GM23338 (cell line): ENCODE measurements at regions not wholly inside any gene's neighbourhood (a gene's known extent, or its start where the extent isn't known, plus 50 kb on each side); places are given as distances from the start of the nearest gene placed in this dataset.
A peak's percentile ranks its signal among the peaks of the same experiment; 100 is the strongest.

Experiments
- ATAC-seq: fragments of 200-7000 bp; cut with Tn5 transposase; 3 replicates; pipeline ENCODE4 v1.9.1; 2020
- DNase-seq: peaks from one replicate; pipeline ENCODE4 v3.0.0-alpha.2; 2015; ENCODE audit warnings: low spot score
- H2AFZ ChIP-seq: fragments of 200-600 bp; sonication (generic); 2 replicates; pipeline ENCODE4 v1.8.0; 2016; ENCODE audit warnings: antibody characterized with exemption, mild to moderate bottlenecking, moderate library complexity
- H3F3A ChIP-seq: fragments of 200-600 bp; sonication (generic); replicated peaks from 2 replicates; pipeline ENCODE4 v1.8.0; 2017; ENCODE audit warnings: antibody characterized with exemption, mixed run types, low read depth
- H3K27ac ChIP-seq: fragments of 200-600 bp; sonication (generic); 2 replicates; pipeline ENCODE4 v1.6.1; 2016; ENCODE audit warnings: low read depth
- H3K27me3 ChIP-seq: fragments of 200-600 bp; sonication (generic); 2 replicates; pipeline ENCODE4 v1.8.0; 2016; ENCODE audit warnings: mild to moderate bottlenecking, mixed run types, moderate library complexity; ENCODE audit not compliant: insufficient read depth
- H3K36me3 ChIP-seq: fragments of 200-600 bp; sonication (generic); 2 replicates; pipeline ENCODE4 v1.8.0; 2016; ENCODE audit warnings: mild to moderate bottlenecking; ENCODE audit not compliant: insufficient read depth
- H3K4me1 ChIP-seq: fragments of 200-600 bp; sonication (generic); 2 replicates; pipeline ENCODE4 v1.8.0; 2016; ENCODE audit warnings: mild to moderate bottlenecking, moderate library complexity; ENCODE audit not compliant: insufficient read depth
- H3K4me2 ChIP-seq: fragments of 200-600 bp; sonication (generic); 2 replicates; pipeline ENCODE4 v1.7.1; 2017; ENCODE audit warnings: mixed run types
- H3K4me3 ChIP-seq: fragments of 200-600 bp; sonication (generic); 2 replicates; pipeline ENCODE4 v1.6.1; 2016; ENCODE audit warnings: mixed run types
- H3K79me2 ChIP-seq: fragments of 200-600 bp; sonication (generic); replicated peaks from 2 replicates; pipeline ENCODE4 v1.8.0; 2017; ENCODE audit warnings: mild to moderate bottlenecking; ENCODE audit not compliant: insufficient read depth
- H3K9me2 ChIP-seq: fragments of 200-600 bp; sonication (generic); 2 replicates; pipeline ENCODE4 v1.8.0; 2017; ENCODE audit not compliant: insufficient read depth
- H4K20me1 ChIP-seq: fragments of 200-600 bp; sonication (generic); replicated peaks from 2 replicates; pipeline ENCODE4 v1.8.0; 2017; ENCODE audit warnings: mild to moderate bottlenecking; ENCODE audit not compliant: insufficient read depth
- H3K27ac Mint-ChIP-seq: 2 replicates; pipeline ENCODE4 v1.8.0; 2020; ENCODE audit warnings: inconsistent platforms, mild to moderate bottlenecking, moderate library complexity, mixed read lengths
- H3K27me3 Mint-ChIP-seq: 3 replicates; pipeline ENCODE4 v1.8.0; 2022; ENCODE audit warnings: low read depth, mild to moderate bottlenecking, moderate library complexity, mixed read lengths, inconsistent platforms; ENCODE audit not compliant: insufficient read depth, poor library complexity
- H3K36me3 Mint-ChIP-seq: 3 replicates; pipeline ENCODE4 v1.8.0; 2021; ENCODE audit warnings: low read depth, mild to moderate bottlenecking, inconsistent platforms, moderate library complexity, mixed read lengths
- H3K4me1 Mint-ChIP-seq: 3 replicates; pipeline ENCODE4 v1.8.0; 2020; ENCODE audit warnings: mild to moderate bottlenecking, inconsistent platforms, mixed read lengths
- H3K4me3 Mint-ChIP-seq: 3 replicates; pipeline ENCODE4 v1.8.0; 2021; ENCODE audit warnings: moderate library complexity, mild to moderate bottlenecking, inconsistent platforms, mixed read lengths
- H3K9me3 Mint-ChIP-seq: 3 replicates; pipeline ENCODE4 v1.8.0; 2020; ENCODE audit warnings: moderate library complexity, mild to moderate bottlenecking, inconsistent platforms, mixed read lengths
- EZH2 ChIP-seq: fragments of 200-600 bp; sonication (generic); IDR thresholded peaks from one replicate; pipeline ENCODE4 v1.8.0; 2017; ENCODE audit warnings: antibody characterized with exemption, mild to moderate bottlenecking, low read depth; ENCODE audit not compliant: unreplicated experiment
- EZH2phosphoT487 ChIP-seq: fragments of 200-600 bp; sonication (generic); IDR thresholded peaks from one replicate; pipeline ENCODE4 v1.8.1; 2018; ENCODE audit warnings: antibody characterized with exemption; ENCODE audit not compliant: unreplicated experiment
- POLR2AphosphoS5 ChIP-seq: IDR thresholded peaks from 2 replicates; pipeline ENCODE4 v1.6.1; 2016; ENCODE audit warnings: antibody characterized with exemption, low read depth
- STAT1 ChIP-seq: IDR thresholded peaks from one replicate; pipeline ENCODE4 v1.6.1; 2016; ENCODE audit warnings: antibody characterized with exemption; ENCODE audit not compliant: unreplicated experiment
- ZNF114 ChIP-seq: fragments of 250-450 bp; sonication (Bioruptor Pico); IDR thresholded peaks from 2 replicates; pipeline ENCODE4 v1.5.0; 2020; ENCODE audit warnings: mild to moderate bottlenecking, moderate library complexity
- ZNF331 ChIP-seq: fragments of 250-450 bp; sonication (Bioruptor Pico); IDR thresholded peaks from 2 replicates; pipeline ENCODE4 v1.5.0; 2020; ENCODE audit warnings: low read depth, mild to moderate bottlenecking, moderate library complexity
- TF ChIP-seq, protein P1 (sequence below): IDR thresholded peaks from 2 replicates; pipeline ENCODE4 v1.6.1; 2016; ENCODE audit warnings: antibody characterized with exemption
- TF ChIP-seq, protein P2 (sequence below): fragments of 250-450 bp; sonication (Bioruptor Pico); IDR thresholded peaks from 2 replicates; pipeline ENCODE4 v1.5.0; 2020; ENCODE audit warnings: mild to moderate bottlenecking, moderate library complexity
- TF ChIP-seq, protein P3 (sequence below), 2 experiments: fragments of 200-600 bp in 1 of 2; sonication (generic) in 1 of 2; conservative IDR thresholded peaks; 2 replicates each; pipeline versions ENCODE4 v1.5.1 to v1.6.1; 2016 to 2017; ENCODE audit warnings: antibody characterized with exemption in 2 of 2, low read depth in 2 of 2, mild to moderate bottlenecking in 2 of 2, moderate library complexity in 1 of 2
- TF ChIP-seq, protein P4 (sequence below): IDR thresholded peaks from one replicate; pipeline ENCODE4 v1.6.1; 2018; ENCODE audit warnings: antibody characterized with exemption; ENCODE audit not compliant: unreplicated experiment

DNA sequence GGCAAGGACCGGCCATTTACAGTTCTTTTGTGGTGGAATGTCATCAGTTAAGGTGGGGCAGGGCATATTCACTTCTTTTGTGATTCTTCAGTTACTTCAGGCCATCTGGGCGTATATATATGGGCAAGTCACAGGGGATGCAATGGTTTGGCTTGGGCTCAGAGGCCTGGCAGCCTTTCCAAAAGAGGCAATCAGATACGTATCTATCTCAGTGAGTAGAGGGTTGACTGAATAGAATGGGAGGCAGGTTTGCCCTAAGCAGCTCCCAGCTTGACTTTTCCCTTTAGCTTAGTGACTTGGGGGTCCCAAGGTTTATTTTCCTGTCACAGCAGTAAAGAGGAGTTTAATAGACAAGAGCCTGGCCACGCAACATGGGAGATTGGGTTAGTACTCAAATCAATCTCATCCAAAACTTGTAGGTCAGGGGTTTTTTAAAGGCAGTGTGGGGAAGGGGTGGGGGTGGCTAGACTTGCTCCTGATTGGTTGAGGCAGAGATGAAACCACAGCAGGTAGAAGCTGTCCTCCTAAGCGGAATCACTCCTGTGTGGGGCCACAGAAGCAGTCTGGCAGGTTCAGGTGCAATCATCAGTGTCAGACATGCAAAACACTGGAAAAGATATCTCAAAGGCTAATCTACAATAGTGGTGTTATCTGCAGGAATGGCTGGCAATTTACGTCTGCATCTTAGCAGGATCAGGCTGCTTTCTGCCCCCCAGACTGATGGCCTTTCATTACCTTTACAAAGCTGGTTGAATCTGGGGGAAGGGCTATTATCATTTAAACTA is 112.9 kb downstream of the TLR5 start (continued):
- TF ChIP-seq, protein P1, sequence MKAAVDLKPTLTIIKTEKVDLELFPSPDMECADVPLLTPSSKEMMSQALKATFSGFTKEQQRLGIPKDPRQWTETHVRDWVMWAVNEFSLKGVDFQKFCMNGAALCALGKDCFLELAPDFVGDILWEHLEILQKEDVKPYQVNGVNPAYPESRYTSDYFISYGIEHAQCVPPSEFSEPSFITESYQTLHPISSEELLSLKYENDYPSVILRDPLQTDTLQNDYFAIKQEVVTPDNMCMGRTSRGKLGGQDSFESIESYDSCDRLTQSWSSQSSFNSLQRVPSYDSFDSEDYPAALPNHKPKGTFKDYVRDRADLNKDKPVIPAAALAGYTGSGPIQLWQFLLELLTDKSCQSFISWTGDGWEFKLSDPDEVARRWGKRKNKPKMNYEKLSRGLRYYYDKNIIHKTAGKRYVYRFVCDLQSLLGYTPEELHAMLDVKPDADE: no peak
- TF ChIP-seq, protein P2, sequence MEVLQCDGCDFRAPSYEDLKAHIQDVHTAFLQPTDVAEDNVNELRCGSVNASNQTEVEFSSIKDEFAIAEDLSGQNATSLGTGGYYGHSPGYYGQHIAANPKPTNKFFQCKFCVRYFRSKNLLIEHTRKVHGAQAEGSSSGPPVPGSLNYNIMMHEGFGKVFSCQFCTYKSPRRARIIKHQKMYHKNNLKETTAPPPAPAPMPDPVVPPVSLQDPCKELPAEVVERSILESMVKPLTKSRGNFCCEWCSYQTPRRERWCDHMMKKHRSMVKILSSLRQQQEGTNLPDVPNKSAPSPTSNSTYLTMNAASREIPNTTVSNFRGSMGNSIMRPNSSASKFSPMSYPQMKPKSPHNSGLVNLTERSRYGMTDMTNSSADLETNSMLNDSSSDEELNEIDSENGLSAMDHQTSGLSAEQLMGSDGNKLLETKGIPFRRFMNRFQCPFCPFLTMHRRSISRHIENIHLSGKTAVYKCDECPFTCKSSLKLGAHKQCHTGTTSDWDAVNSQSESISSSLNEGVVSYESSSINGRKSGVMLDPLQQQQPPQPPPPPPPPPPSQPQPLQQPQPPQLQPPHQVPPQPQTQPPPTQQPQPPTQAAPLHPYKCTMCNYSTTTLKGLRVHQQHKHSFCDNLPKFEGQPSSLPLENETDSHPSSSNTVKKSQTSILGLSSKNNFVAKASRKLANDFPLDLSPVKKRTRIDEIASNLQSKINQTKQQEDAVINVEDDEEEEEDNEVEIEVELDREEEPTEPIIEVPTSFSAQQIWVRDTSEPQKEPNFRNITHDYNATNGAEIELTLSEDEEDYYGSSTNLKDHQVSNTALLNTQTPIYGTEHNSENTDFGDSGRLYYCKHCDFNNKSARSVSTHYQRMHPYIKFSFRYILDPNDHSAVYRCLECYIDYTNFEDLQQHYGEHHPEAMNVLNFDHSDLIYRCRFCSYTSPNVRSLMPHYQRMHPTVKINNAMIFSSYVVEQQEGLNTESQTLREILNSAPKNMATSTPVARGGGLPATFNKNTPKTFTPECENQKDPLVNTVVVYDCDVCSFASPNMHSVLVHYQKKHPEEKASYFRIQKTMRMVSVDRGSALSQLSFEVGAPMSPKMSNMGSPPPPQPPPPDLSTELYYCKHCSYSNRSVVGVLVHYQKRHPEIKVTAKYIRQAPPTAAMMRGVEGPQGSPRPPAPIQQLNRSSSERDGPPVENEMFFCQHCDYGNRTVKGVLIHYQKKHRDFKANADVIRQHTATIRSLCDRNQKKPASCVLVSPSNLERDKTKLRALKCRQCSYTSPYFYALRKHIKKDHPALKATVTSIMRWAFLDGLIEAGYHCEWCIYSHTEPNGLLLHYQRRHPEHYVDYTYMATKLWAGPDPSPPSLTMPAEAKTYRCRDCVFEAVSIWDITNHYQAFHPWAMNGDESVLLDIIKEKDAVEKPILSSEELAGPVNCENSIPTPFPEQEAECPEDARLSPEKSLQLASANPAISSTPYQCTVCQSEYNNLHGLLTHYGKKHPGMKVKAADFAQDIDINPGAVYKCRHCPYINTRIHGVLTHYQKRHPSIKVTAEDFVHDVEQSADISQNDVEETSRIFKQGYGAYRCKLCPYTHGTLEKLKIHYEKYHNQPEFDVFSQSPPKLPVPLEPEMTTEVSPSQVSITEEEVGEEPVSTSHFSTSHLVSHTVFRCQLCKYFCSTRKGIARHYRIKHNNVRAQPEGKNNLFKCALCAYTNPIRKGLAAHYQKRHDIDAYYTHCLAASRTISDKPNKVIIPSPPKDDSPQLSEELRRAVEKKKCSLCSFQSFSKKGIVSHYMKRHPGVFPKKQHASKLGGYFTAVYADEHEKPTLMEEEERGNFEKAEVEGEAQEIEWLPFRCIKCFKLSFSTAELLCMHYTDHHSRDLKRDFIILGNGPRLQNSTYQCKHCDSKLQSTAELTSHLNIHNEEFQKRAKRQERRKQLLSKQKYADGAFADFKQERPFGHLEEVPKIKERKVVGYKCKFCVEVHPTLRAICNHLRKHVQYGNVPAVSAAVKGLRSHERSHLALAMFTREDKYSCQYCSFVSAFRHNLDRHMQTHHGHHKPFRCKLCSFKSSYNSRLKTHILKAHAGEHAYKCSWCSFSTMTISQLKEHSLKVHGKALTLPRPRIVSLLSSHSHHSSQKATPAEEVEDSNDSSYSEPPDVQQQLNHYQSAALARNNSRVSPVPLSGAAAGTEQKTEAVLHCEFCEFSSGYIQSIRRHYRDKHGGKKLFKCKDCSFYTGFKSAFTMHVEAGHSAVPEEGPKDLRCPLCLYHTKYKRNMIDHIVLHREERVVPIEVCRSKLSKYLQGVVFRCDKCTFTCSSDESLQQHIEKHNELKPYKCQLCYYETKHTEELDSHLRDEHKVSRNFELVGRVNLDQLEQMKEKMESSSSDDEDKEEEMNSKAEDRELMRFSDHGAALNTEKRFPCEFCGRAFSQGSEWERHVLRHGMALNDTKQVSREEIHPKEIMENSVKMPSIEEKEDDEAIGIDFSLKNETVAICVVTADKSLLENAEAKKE (CRISPR knock-in tag): no peak
- TF ChIP-seq STAT1 (no peak), EZH2 (no peak), EZH2phosphoT487 (no peak), ZNF331 (CRISPR knock-in tag) (no peak)

DNA sequence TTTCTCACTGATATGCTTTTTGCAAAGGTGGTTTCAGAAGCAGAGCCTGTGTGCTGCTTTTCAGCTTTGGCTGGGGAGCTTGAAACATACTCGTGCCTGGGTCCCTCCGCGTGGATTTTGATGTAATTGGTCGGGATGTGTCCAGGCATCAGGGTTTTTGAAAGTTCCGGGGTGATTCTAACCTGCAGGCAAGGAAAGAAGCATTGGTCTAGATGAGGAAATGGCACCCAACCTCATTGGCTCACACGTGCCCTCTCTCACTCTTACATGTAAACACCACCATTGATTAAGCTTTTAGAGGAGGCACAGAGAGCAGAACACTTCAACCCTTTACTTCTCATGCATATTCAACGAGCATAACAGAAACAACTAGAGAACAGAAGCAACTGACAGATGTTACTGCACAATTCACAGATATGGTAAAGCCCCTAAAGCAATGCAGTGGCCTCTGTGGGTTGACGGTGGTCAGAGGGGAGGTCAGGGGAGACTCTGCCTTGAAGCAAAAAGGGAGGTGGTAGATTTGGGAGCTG is 112.1 kb downstream of the TLR5 start:
- no peak overlapping the region for H2AFZ ChIP-seq
- DNase-seq (peak; percentile 51), ATAC-seq (peak; percentile 34)
- H3F3A ChIP-seq: peaks cover 13% of the 10 kb centered on the region
- Mint-ChIP-seq H3K27me3 (peaks cover 25% of the 10 kb centered on the region), H3K36me3 (peaks cover 43% of the 10 kb centered on the region), H3K9me3 (peaks cover 10% of the 10 kb centered on the region; the same call in 2 of the 3 replicates), H3K4me3 (peak overlapping the region; percentile 99), H3K27ac (peak overlapping the region; percentile 100), H3K4me1 (peaks cover 69% of the 10 kb centered on the region)
- peaks cover 48% of the 10 kb centered on the region for H3K4me1 ChIP-seq
- H3K4me3 ChIP-seq: peak overlapping the region; percentile 80
- peaks cover 9% of the 10 kb centered on the region; the same call in 1 of the 2 replicates for H3K36me3 ChIP-seq
- H3K79me2 ChIP-seq: peaks cover 56% of the 10 kb centered on the region
- 0 out of 2 replicates have a peak, but pooled peaks cover 2% of the 10 kb centered on the region for H3K9me2 ChIP-seq
- H3K4me2 ChIP-seq: peak overlapping the region; percentile 71
- no peaks in the 10 kb centered on the region for H3K27me3 ChIP-seq
- H3K27ac ChIP-seq: peak overlapping the region; percentile 99
- no peaks in the 10 kb centered on the region for H4K20me1 ChIP-seq
- no peak for TF ChIP-seq ZNF331 (CRISPR knock-in tag)
- TF ChIP-seq, protein P3, sequence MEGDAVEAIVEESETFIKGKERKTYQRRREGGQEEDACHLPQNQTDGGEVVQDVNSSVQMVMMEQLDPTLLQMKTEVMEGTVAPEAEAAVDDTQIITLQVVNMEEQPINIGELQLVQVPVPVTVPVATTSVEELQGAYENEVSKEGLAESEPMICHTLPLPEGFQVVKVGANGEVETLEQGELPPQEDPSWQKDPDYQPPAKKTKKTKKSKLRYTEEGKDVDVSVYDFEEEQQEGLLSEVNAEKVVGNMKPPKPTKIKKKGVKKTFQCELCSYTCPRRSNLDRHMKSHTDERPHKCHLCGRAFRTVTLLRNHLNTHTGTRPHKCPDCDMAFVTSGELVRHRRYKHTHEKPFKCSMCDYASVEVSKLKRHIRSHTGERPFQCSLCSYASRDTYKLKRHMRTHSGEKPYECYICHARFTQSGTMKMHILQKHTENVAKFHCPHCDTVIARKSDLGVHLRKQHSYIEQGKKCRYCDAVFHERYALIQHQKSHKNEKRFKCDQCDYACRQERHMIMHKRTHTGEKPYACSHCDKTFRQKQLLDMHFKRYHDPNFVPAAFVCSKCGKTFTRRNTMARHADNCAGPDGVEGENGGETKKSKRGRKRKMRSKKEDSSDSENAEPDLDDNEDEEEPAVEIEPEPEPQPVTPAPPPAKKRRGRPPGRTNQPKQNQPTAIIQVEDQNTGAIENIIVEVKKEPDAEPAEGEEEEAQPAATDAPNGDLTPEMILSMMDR (conservative IDR thresholded peaks at IDR 0.05; ENCODE audit: low read depth in 2 of 2): no peak
- TF ChIP-seq EZH2: no peak
- TF ChIP-seq POLR2AphosphoS5: no peak
- TF ChIP-seq, protein P4, sequence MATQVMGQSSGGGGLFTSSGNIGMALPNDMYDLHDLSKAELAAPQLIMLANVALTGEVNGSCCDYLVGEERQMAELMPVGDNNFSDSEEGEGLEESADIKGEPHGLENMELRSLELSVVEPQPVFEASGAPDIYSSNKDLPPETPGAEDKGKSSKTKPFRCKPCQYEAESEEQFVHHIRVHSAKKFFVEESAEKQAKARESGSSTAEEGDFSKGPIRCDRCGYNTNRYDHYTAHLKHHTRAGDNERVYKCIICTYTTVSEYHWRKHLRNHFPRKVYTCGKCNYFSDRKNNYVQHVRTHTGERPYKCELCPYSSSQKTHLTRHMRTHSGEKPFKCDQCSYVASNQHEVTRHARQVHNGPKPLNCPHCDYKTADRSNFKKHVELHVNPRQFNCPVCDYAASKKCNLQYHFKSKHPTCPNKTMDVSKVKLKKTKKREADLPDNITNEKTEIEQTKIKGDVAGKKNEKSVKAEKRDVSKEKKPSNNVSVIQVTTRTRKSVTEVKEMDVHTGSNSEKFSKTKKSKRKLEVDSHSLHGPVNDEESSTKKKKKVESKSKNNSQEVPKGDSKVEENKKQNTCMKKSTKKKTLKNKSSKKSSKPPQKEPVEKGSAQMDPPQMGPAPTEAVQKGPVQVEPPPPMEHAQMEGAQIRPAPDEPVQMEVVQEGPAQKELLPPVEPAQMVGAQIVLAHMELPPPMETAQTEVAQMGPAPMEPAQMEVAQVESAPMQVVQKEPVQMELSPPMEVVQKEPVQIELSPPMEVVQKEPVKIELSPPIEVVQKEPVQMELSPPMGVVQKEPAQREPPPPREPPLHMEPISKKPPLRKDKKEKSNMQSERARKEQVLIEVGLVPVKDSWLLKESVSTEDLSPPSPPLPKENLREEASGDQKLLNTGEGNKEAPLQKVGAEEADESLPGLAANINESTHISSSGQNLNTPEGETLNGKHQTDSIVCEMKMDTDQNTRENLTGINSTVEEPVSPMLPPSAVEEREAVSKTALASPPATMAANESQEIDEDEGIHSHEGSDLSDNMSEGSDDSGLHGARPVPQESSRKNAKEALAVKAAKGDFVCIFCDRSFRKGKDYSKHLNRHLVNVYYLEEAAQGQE: no peak
- no peak for TF ChIP-seq ZNF114
